ENCODE measurements at regions not wholly inside any gene's neighbourhood (a gene's known extent, or its start where the extent isn't known, plus 50 kb on each side); places are given as distances from the start of the nearest gene placed in this dataset.
"Not testable (repeated sequence)": the region's sequence is repeated elsewhere in the genome, so short reads cannot be mapped to it uniquely, and the experiment has no call there.

- no peak for DNase-seq (ENCODE audit: low read depth, low spot score)
- TF ChIP-seq, protein P1, sequence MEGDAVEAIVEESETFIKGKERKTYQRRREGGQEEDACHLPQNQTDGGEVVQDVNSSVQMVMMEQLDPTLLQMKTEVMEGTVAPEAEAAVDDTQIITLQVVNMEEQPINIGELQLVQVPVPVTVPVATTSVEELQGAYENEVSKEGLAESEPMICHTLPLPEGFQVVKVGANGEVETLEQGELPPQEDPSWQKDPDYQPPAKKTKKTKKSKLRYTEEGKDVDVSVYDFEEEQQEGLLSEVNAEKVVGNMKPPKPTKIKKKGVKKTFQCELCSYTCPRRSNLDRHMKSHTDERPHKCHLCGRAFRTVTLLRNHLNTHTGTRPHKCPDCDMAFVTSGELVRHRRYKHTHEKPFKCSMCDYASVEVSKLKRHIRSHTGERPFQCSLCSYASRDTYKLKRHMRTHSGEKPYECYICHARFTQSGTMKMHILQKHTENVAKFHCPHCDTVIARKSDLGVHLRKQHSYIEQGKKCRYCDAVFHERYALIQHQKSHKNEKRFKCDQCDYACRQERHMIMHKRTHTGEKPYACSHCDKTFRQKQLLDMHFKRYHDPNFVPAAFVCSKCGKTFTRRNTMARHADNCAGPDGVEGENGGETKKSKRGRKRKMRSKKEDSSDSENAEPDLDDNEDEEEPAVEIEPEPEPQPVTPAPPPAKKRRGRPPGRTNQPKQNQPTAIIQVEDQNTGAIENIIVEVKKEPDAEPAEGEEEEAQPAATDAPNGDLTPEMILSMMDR (IDR thresholded peaks at IDR 0.05; ENCODE audit: low read depth, low read length), result no peak
- no peak overlapping the region for H3K4me3 ChIP-seq (ENCODE audit: low read depth, low read length)
- in situ Hi-C loops (cut with HindIII; ENCODE audit: low sequenced_read_pairs), result no loop called here
Observed at GRCh38 chr13:87944038-87944437, 272.9 kb downstream of the SLITRK5 start.

GRCh38 chr13:87952377-87952776 is 281.2 kb downstream of the SLITRK5 start:
- in situ Hi-C loops (cut with HindIII; ENCODE audit: low sequenced_read_pairs), result no loop called here
- TF ChIP-seq, protein P1 (IDR thresholded peaks at IDR 0.05; ENCODE audit: low read depth, low read length), result no peak
- DNase-seq (ENCODE audit: low read depth, low spot score), result no peak
- H3K4me3 ChIP-seq (ENCODE audit: low read depth, low read length), result no peak overlapping the region

DNA sequence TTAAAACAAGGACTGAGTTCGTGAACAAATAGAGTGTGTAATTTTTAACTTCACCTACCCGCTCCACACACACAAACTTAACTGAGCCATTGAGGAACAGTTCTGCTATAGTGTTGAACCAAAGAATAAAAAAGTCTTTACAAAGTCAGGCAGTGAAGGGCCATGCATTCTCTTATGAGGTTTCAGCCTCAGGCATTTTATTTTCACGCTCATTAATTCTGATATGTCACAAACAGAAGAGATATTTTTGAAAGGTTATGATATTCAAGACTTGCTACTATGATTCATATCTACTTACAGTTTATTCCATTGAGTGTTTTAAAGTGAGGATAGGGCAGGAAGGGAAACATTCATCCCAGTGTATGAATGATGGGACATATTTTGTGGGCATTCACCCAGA is 282.2 kb downstream of the SLITRK5 start:
- TF ChIP-seq, protein P1 (IDR thresholded peaks at IDR 0.05; ENCODE audit: low read depth, low read length), result no peak
- DNase-seq (ENCODE audit: low read depth, low spot score), result no peak
- H3K4me3 ChIP-seq (ENCODE audit: low read depth, low read length), result no peak overlapping the region
- in situ Hi-C loops (cut with HindIII; ENCODE audit: low sequenced_read_pairs), result no loop called here

- TF ChIP-seq, protein P1 (IDR thresholded peaks at IDR 0.05; ENCODE audit: low read depth, low read length), result no peak
- in situ Hi-C loops (cut with HindIII; ENCODE audit: low sequenced_read_pairs), result no loop called here
- no peak overlapping the region for H3K4me3 ChIP-seq (ENCODE audit: low read depth, low read length)
- no peak for DNase-seq (ENCODE audit: low read depth, low spot score)
Observed at GRCh38 chr13:87954091-87954490, 282.9 kb downstream of the SLITRK5 start.

DNA sequence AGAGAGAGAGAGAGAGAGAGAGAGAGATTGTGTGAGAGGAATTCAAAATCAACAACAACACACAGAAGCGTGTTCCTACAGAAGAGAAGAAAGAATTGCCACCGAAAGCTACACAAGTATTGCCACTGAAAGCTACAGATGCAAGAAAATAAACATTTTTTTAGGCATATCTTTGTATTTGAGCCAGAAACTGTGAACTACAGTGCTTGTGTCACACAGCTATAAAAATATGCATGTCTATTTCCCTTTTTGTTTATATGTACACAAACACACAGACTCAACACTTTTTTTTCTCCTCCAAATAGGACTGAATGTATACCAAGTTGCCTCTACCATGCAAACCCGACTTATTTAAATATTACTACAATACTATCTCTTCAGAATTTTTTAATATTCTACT is 290.4 kb downstream of the SLITRK5 start:
- TF ChIP-seq, protein P1 (IDR thresholded peaks at IDR 0.05; ENCODE audit: low read depth, low read length), result no peak
- no peak overlapping the region for H3K4me3 ChIP-seq (ENCODE audit: low read depth, low read length)
- in situ Hi-C loops (cut with HindIII; ENCODE audit: low sequenced_read_pairs), result no loop called here
- no peak for DNase-seq (ENCODE audit: low read depth, low spot score)

DNA sequence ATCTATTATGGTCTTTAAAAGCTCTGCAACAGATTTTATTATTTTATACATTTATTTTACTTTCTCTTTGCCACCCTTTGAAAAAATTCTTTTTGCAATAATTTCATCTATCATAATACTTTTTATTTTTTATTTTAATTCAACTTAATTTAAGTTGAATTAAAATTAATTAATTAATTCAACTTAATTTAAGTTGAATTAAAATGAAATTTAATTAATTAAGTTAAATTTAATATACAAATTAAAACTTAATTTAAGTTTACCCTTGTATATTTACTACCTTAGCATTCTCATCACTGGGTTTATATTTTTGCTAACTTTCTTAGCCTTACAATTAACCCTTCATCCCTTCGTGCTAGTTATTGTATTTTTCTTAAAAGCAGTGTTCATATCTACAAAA is 301.4 kb downstream of the SLITRK5 start:
- TF ChIP-seq, protein P1 (IDR thresholded peaks at IDR 0.05; ENCODE audit: low read depth, low read length), result no peak
- H3K4me3 ChIP-seq (ENCODE audit: low read depth, low read length), result no peak overlapping the region
- in situ Hi-C loops (cut with HindIII; ENCODE audit: low sequenced_read_pairs), result no loop called here
- no peak for DNase-seq (ENCODE audit: low read depth, low spot score)

GRCh38 chr13:87975035-87975434 is 303.9 kb downstream of the SLITRK5 start:
- DNase-seq (ENCODE audit: low read depth, low spot score), result peak; percentile 72
- TF ChIP-seq, protein P1 (IDR thresholded peaks at IDR 0.05; ENCODE audit: low read depth, low read length), result no peak
- in situ Hi-C loops (cut with HindIII; ENCODE audit: low sequenced_read_pairs), result no loop called here
- H3K4me3 ChIP-seq (ENCODE audit: low read depth, low read length), result no peak overlapping the region

DNA sequence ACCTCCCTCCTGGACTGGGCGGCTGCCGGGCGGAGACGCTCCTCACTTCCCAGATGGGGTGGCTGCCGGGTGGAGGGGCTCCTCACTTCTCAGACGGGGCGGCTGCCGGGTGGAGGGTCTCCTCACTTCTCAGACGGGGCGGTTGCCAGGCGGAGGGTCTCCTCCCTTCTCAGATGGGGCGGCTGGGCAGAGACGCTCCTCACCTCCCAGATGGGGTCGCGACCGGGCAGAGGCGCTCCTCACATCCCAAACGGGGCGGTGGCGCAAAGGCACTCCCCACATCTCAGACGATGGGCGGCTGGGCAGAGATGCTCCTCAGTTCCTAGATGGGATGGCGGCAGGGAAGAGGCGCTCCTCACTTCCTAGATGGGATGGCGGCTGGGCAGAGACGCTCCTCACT is 305.5 kb downstream of the SLITRK5 start:
- DNase-seq (ENCODE audit: low read depth, low spot score); H3K4me3 ChIP-seq (ENCODE audit: low read depth, low read length); in situ Hi-C loops (cut with HindIII; ENCODE audit: low sequenced_read_pairs): not testable (repeated sequence)

All from astrocyte of the spinal cord (primary cell).